VCaP (cell line): ENCODE measurements at regions not wholly inside any gene's neighbourhood (a gene's known extent, or its start where the extent isn't known, plus 50 kb on each side); places are given as distances from the start of the nearest gene placed in this dataset.

Experiments used
- H3K27ac ChIP-seq: fragments of 450-650 bp; 2 replicates; pipeline ENCODE4 v1.5.1; 2017
- TF ChIP-seq, protein P1 (sequence below): fragments of 450-650 bp; conservative IDR thresholded peaks from 2 replicates; pipeline ENCODE4 v1.5.1; 2017; ENCODE audit warnings: mild to moderate bottlenecking, moderate library complexity

DNA sequence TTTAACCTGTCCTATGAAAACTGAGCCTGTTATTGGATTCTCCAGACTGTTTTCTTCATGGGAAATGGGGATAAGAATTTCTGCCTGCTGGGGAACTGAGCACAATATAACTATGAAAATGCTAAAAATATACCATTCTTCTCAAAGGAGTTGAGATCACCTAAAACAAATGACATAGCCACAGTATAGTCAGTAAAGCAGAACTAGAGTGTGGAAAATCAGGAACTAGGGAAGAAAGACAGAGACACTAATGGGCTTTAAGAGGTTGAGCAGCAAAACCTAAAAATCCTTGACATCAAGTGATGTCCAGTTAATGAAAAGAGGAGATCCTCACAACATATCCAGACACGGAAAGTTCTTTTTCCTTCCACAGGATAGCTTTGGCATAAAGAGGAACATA, 215.7 kb upstream of the CST7 start:
- TF ChIP-seq, protein P1, sequence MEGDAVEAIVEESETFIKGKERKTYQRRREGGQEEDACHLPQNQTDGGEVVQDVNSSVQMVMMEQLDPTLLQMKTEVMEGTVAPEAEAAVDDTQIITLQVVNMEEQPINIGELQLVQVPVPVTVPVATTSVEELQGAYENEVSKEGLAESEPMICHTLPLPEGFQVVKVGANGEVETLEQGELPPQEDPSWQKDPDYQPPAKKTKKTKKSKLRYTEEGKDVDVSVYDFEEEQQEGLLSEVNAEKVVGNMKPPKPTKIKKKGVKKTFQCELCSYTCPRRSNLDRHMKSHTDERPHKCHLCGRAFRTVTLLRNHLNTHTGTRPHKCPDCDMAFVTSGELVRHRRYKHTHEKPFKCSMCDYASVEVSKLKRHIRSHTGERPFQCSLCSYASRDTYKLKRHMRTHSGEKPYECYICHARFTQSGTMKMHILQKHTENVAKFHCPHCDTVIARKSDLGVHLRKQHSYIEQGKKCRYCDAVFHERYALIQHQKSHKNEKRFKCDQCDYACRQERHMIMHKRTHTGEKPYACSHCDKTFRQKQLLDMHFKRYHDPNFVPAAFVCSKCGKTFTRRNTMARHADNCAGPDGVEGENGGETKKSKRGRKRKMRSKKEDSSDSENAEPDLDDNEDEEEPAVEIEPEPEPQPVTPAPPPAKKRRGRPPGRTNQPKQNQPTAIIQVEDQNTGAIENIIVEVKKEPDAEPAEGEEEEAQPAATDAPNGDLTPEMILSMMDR: no peak
- H3K27ac ChIP-seq: no peak overlapping the region

DNA sequence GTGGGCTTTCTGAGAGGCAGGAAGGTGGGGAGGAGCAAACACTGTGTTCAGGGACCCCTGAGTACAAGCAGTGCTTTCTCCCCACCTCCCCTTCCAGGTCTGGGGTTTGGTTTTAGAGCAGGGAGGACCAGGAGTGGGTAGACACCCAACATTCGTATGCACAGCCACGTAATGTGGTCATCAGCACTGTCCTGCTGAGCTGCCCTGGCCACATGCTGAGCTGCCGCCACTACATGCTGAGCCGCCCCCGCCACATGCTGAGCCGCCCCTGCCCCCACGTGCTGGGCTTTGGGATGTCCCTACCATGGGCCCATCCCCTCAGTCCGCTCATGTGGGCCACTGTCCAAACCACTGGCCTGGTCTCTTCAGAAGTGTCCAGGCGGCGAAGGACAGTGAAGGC, 214.9 kb upstream of the CST7 start:
- no peak overlapping the region for H3K27ac ChIP-seq
- TF ChIP-seq, protein P1: no peak

GRCh38 chr20:24735263-24735662, 213.8 kb upstream of the CST7 start:
- no peak overlapping the region for H3K27ac ChIP-seq
- TF ChIP-seq, protein P1: no peak

DNA sequence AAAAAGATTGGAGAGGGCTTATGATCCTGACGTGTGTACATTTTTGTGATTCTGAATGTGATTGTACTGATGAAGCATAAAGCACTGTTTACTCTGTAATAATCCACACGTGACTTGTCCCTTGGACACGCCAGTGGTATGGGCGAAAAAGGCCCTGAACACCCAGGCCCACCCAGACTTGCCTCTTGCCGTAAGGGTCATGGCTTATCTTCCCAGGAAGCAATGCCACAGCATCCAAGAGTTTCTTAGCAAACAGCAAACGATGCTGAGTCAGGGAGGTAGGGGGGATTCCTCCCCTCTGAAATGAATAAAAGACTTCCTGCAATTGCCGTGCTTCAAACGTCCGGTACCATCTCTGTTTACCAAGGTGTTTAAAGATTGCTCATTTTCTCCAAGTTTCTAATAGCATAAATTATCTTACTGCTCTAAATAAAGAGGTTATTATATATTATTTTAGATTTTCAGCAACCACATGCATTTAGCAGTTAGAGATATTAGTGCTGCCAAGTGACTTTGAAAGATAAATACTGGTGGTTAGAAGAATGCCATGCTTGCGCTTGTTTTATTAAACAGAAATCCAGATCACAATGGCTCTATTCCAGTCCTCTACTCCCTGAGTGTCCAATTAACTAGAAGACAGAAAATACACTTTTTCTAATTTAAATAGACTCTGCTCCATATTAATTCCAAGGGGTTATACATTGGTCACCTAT, 212.8 kb upstream of the CST7 start:
- H3K27ac ChIP-seq: no peak overlapping the region
- TF ChIP-seq, protein P1: no peak

GRCh38 chr20:24736844-24737211, 212.2 kb upstream of the CST7 start:
- H3K27ac ChIP-seq: no peak overlapping the region
- TF ChIP-seq, protein P1: no peak

DNA sequence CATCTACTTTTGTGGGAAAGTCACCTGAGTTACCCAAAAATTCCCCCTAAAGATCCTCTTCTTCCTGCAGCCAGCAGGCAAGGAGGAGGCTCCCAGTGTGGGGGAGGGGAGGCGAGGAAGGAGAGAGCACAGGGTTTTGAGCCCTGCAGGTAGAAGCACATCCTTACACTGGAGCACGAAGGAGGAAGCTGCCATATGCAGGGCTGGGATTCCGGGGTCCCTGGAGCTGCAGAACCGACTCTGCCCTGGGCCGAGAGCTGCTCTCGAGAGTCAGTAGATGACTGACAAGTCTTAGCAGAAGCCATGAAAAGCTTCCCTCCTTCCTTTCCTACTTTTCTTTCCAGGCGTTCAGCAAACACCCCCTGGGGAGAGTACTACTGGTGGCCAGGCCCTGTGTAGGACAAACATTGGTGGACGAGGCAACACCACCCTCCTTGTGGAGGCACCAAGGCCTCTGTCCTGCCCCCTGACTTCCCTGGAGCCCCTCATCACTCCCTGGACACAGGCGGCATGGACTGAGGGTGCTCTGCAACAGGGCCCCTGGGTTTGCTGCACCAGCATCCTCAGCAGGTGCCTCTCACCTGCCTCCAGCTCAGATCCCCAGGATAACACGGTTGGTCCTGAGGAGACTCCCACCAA, 211.7 kb upstream of the CST7 start:
- H3K27ac ChIP-seq: no peak overlapping the region
- TF ChIP-seq, protein P1: no peak

GRCh38 chr20:24738058-24738775, 210.9 kb upstream of the CST7 start:
- TF ChIP-seq, protein P1: no peak
- no peak overlapping the region for H3K27ac ChIP-seq
